Keratinocyte (primary cell): ENCODE measurements at regions not wholly inside any gene's neighbourhood (a gene's known extent, or its start where the extent isn't known, plus 50 kb on each side); places are given as distances from the start of the nearest gene placed in this dataset.

ENCODE experiments used
- DNase-seq: peaks from one replicate; pipeline ENCODE4 v3.0.0-alpha.2; 2011; ENCODE audit warnings: low read depth, missing footprints, low spot score
- FAIRE-seq: peaks from 2 replicates; lab custom pipeline; 2011; peaks lifted over from hg19 to GRCh38; lab: Jason Lieb, UNC
- H2AFZ ChIP-seq: 2 replicates; pipeline ENCODE4 v1.6.0; 2012; ENCODE audit warnings: low read length, control low read depth, inconsistent platforms; ENCODE audit not compliant: control insufficient read depth
- H3K27ac ChIP-seq: 2 replicates; pipeline ENCODE4 v1.5.1; 2011; ENCODE audit warnings: low read length; ENCODE audit not compliant: control insufficient read depth, insufficient read depth
- H3K27me3 ChIP-seq: 3 replicates; pipeline ENCODE4 v1.6.0; 2011; ENCODE audit warnings: low read length; ENCODE audit not compliant: control insufficient read depth, insufficient read depth; ENCODE audit errors: extremely low read depth
- H3K36me3 ChIP-seq, 2 experiments: 2 replicates in 1 of 2; 3 replicates in 1 of 2; pipeline ENCODE4 v1.5.1; 2011; ENCODE audit warnings: low read length in 2 of 2, mild to moderate bottlenecking in 1 of 2; ENCODE audit not compliant: control insufficient read depth in 2 of 2, insufficient read depth in 2 of 2; ENCODE audit errors: extremely low read depth in 1 of 2
- H3K4me1 ChIP-seq: 3 replicates; pipeline ENCODE4 v1.5.1; 2011; ENCODE audit warnings: low read length; ENCODE audit not compliant: control insufficient read depth, insufficient read depth; ENCODE audit errors: extremely low read depth
- H3K4me2 ChIP-seq: 3 replicates; pipeline ENCODE4 v1.6.0; 2011; ENCODE audit warnings: low read depth, low read length; ENCODE audit not compliant: control insufficient read depth, insufficient read depth; ENCODE audit errors: extremely low read depth
- H3K4me3 ChIP-seq, 3 experiments: fragments of 200-600 bp in 1 of 3; sonication (generic) in 1 of 3; 2 replicates in 2 of 3; 3 replicates in 1 of 3; pipeline ENCODE4 v1.5.1; 2011 to 2016; ENCODE audit warnings: low read length in 3 of 3, mild to moderate bottlenecking in 3 of 3, control low read depth in 2 of 3, inconsistent platforms in 1 of 3, low read depth in 1 of 3, mixed read lengths in 1 of 3, mixed run types in 1 of 3, moderate library complexity in 1 of 3; ENCODE audit not compliant: control insufficient read depth in 2 of 3, insufficient read depth in 2 of 3; ENCODE audit errors: extremely low read depth in 1 of 3
- H3K79me2 ChIP-seq: 2 replicates; pipeline ENCODE4 v1.6.0; 2012; ENCODE audit warnings: low read length; ENCODE audit not compliant: control insufficient read depth, insufficient read depth
- H3K9ac ChIP-seq: 3 replicates; pipeline ENCODE4 v1.6.0; 2011; ENCODE audit warnings: low read length; ENCODE audit not compliant: control insufficient read depth, insufficient read depth; ENCODE audit errors: extremely low read depth
- H3K9me1 ChIP-seq: 3 replicates; pipeline ENCODE4 v1.6.0; 2011; ENCODE audit warnings: low read length; ENCODE audit not compliant: control insufficient read depth, insufficient read depth; ENCODE audit errors: extremely low read depth
- H3K9me3 ChIP-seq: 2 replicates; pipeline ENCODE4 v1.5.1; 2012; ENCODE audit warnings: low read depth, low read length; ENCODE audit not compliant: control insufficient read depth
- H4K20me1 ChIP-seq: 3 replicates; pipeline ENCODE4 v1.6.0; 2011; ENCODE audit warnings: low read length; ENCODE audit not compliant: control insufficient read depth, insufficient read depth; ENCODE audit errors: extremely low read depth
- CTCF ChIP-seq, 3 experiments: IDR thresholded peaks in 1 of 3; conservative IDR thresholded peaks in 1 of 3; optimal IDR thresholded peaks in 1 of 3; 2 replicates in 2 of 3; 3 replicates in 1 of 3; pipeline versions ENCODE3 to v1.5.1; 2011; ENCODE audit warnings: low read length in 3 of 3, mild to moderate bottlenecking in 3 of 3, moderate library complexity in 2 of 3, control low read depth in 1 of 3, inconsistent platforms in 1 of 3; ENCODE audit not compliant: insufficient read depth in 2 of 3; ENCODE audit errors: extremely low read depth in 1 of 3
- EZH2 ChIP-seq: IDR thresholded peaks from one replicate; pipeline ENCODE4 v1.6.1; 2012; ENCODE audit warnings: inconsistent platforms, mild to moderate bottlenecking, low read length, moderate library complexity
- dilution Hi-C: fragments of 300-500 bp; cut with MboI; formaldehyde crosslinking; loops from one replicate; pipeline ENCODE4 v1.7.0; 2020; ENCODE audit warnings: low sequenced_read_pairs; ENCODE audit not compliant: extremely low pct_ligation_motif_present

GRCh38 chr13:58682616-58683015 is 1051.1 kb downstream of the PCDH17 start:
- Histone ChIP-seq H4K20me1 (no peaks in the 10 kb centered on the region), H3K36me3 (no peaks in the 10 kb centered on the region), H3K9ac (no peak overlapping the region), H3K27ac (no peak overlapping the region), H3K9me3 (peaks cover 2% of the 10 kb centered on the region), H3K4me3 (no peak overlapping the region), H3K9me1 (no peaks in the 10 kb centered on the region), H2AFZ (no peak overlapping the region), H3K79me2 (no peaks in the 10 kb centered on the region), H3K4me2 (no peak overlapping the region), H3K4me1 (no peaks in the 10 kb centered on the region), H3K27me3 (no peaks in the 10 kb centered on the region)
- no peak for TF ChIP-seq EZH2
- TF ChIP-seq CTCF (optimal IDR thresholded peaks at IDR 0.05 in 1 of 3, IDR thresholded peaks at IDR 0.05 in 1 of 3, conservative IDR thresholded peaks at IDR 0.05 in 1 of 3; ENCODE audit: extremely low read depth in 1 of 3, insufficient read depth in 2 of 3, low read length in 3 of 3) = no peak
- FAIRE-seq (no peak), DNase-seq (no peak)
- dilution Hi-C loops = no loop called here

GRCh38 chr13:58687148-58687547 is 1055.6 kb downstream of the PCDH17 start:
- Histone ChIP-seq H3K9me1 (no peaks in the 10 kb centered on the region), H3K4me3 (no peak overlapping the region), H3K9ac (no peak overlapping the region), H3K79me2 (no peaks in the 10 kb centered on the region), H3K4me1 (no peaks in the 10 kb centered on the region), H3K4me2 (no peak overlapping the region), H3K9me3 (peaks cover 2% of the 10 kb centered on the region), H3K27me3 (no peaks in the 10 kb centered on the region), H3K27ac (no peak overlapping the region), H2AFZ (no peak overlapping the region), H4K20me1 (no peaks in the 10 kb centered on the region), H3K36me3 (no peaks in the 10 kb centered on the region)
- FAIRE-seq (no peak), DNase-seq (no peak)
- TF ChIP-seq EZH2 = no peak
- TF ChIP-seq CTCF (optimal IDR thresholded peaks at IDR 0.05 in 1 of 3, IDR thresholded peaks at IDR 0.05 in 1 of 3, conservative IDR thresholded peaks at IDR 0.05 in 1 of 3; ENCODE audit: extremely low read depth in 1 of 3, insufficient read depth in 2 of 3, low read length in 3 of 3) = no peak
- dilution Hi-C loops = no loop called here
